ENCODE measurements at regions not wholly inside any gene's neighbourhood (a gene's known extent, or its start where the extent isn't known, plus 50 kb on each side); places are given as distances from the start of the nearest gene placed in this dataset.
A peak's percentile ranks its signal among the peaks of the same experiment; 100 is the strongest.

- TF ChIP-seq POLR2AphosphoS5 (IDR thresholded peaks at IDR 0.05; ENCODE audit: low read depth, low read length), result peak; percentile 40; the same call in 1 of the 2 replicates
- TF ChIP-seq REST (IDR thresholded peaks at IDR 0.05; ENCODE audit: insufficient read depth in 1 of 2, low read depth in 2 of 2, low read length in 2 of 2), result peak in 1 of 2 experiments; percentile 57; a peak in 1 of 4 replicates
- TF ChIP-seq TAF1 (IDR thresholded peaks at IDR 0.05; ENCODE audit: borderline replicate concordance, insufficient read depth, low read length), result peak; percentile 57; the same call in 1 of the 2 replicates
- TF ChIP-seq FOXP2 (optimal IDR thresholded peaks at IDR 0.05; ENCODE audit: borderline replicate concordance, extremely low read depth, extremely low read length, insufficient read depth), result no peak
- TF ChIP-seq SIN3A (IDR thresholded peaks at IDR 0.05; ENCODE audit: borderline replicate concordance, insufficient read depth, low read length), result peak; percentile 55; the same call in 1 of the 2 replicates
Measured at GRCh38 chr18:43893001-43893637, 615.8 kb upstream of the SYT4 start.

Data from PFSK-1 (cell line).